HS-5 (cell line): ENCODE measurements at regions not wholly inside any gene's neighbourhood (a gene's known extent, or its start where the extent isn't known, plus 50 kb on each side); places are given as distances from the start of the nearest gene placed in this dataset.

Source experiments
- DNase-seq: peaks from one replicate; pipeline ENCODE4 v3.0.0-alpha.2; 2012; ENCODE audit warnings: low read depth

DNA sequence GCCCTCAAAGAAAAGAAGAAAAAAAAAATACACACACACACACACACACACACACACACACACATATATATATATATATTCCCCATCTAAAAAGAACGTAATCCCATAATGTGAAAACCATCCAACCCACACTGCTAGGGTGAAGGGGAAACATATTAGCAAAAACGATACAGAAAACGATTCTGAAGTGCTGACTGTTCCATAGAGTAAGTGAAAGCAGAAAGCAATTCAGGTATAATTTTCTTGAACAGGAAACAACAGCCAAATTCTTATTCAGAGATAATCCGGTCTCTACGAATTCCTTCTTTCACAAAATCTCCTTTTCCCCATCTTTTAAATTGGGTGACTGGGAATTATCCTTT is 393.5 kb downstream of the NOVA1 start:
- no peak for DNase-seq

DNA sequence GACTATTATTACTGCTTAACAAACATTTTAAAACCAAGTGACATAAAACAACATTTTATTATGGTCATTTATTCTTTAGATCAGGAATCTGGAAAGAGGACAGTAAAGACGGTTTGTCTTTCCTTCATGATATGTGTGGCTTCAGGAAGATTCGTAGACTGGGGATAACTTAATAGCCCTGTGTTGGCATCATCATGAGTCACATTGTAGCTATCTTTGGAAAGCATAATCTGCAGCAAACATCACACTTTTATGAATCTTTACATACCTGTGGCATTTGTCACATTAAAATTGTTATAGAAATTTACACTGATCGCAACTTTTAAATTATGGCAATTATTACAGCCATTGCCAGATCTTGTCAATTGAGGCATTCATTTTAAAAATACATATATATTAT is 397.1 kb downstream of the NOVA1 start:
- DNase-seq, result peak; percentile 60

DNA sequence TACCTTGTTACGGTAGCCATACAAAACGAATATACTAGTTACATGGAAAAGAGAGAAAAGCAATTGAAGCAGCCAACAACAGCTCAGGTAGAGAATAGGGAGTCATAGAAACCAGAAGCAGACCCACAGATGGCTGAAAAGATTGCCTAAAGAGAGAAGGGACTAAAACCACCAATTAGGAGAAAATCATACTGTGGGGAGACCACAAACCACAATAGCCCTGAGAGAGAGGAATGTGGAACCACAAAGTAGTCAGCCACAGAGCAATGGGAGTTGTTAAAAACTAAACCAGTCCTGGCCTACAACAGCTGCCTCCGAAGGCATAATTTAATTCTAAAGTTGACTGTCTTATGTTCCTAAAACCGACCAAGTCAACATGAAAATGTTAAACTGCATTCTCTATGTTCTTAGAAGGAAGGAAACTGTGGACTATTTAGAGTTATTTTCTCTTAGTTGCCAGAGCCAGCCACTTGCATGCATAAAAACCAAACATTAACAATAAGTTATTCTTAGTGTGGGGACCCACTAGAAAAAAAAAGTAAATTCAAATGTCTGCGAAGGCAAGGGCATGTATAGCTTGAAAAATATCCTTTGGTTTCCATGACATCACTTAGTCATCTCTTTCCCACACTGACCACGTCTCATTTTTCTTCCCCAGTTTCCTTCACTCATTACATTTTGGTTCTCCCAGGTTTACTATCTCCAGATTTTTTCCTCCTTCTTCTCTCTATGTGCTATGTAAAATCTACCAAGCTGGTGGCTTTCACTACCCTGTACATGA is 398.1 kb downstream of the NOVA1 start:
- no peak for DNase-seq

DNA sequence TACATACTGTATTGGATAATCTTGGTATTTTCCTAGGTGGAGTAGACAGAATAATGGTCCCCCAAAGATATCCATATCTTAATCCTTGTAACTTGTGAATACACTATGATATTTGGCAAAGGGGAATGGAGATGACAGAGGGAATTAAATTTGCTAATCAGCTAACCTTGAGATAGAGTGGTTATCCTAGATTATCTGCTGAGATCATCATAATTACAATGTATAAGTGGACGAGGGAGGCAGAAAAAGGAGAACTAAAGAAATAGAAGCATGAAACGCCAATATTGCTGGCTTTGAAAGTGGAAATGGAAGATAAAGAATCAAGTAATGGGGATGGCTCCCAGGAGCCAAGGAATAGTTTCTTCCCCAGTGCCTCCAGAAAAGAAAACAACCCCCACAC is 398.7 kb downstream of the NOVA1 start:
- DNase-seq, result no peak

DNA sequence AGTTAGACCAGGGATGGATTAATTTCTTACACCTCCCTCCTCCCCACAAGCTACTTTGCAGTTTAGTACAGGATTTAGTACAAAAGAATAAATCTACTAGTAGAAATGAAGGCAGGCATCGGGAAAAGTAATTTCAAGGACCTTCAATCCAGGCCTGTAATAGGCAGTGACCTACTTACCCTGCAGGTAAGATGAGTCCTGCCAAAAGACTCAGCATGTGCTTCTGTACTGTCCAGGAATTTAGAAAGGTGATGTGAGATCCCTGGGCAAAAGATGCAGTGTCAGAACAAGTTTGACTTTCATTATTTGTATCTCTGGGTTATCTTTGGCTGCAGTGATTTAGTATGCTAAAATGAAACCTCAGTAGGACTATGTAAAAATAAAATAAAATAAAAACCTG is 403.0 kb downstream of the NOVA1 start:
- no peak for DNase-seq

DNA sequence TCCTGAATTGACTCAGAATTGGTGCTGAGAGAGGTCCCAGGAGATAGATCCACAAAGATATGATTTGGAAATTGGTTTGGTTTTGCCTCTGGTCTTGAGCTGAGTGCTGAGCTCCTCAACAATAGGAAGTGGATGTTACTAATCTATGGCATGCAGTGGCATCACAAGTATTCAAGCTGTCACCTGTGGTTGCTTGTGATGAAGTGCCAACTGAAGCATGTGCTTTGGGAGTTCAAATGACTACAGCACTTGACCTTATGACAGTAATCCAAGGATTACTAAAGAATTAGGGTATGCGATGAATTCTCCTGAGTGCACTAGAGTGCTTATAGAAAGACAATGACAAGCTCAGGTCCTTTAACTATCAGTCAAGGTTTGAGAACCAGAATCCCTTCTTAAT is 406.2 kb downstream of the NOVA1 start:
- DNase-seq, result no peak

DNA sequence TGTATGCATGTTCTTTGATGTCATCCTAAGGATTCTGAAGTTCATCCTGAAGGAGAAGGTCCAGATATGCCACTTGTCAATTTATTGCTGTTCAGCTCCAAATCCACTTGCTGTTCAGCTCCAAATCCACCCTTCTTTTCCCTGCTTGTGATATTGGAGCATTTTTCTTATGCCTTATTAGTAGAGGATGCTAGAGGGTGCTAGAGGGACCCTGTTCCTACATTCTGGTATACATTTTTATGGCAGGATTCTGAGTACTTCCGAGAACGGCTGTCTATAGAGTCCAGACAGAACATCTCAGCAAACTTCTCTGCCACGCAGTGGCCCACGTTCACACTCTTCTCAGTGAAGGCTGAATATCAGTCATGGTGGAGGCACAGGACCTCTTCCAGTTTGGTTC is 406.7 kb downstream of the NOVA1 start:
- DNase-seq, result no peak

DNA sequence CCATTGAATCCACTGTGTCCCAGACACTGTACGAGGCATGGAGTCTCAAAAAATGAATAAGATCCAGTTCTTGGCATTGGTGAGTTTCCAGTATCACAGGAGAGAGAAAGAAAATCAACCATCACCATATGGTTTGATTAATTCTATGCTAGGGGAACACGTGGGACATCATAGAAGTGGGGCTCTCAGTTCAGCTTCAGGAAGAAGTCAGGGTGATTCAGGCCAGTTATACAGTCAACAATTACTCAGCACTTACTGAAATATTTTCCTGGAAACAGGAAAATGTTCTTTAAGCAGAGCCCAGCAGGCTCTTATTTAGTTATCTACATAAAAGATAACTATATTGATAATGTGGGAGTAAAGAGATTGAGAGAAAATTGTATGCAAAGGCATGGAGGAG is 407.2 kb downstream of the NOVA1 start:
- no peak for DNase-seq

DNA sequence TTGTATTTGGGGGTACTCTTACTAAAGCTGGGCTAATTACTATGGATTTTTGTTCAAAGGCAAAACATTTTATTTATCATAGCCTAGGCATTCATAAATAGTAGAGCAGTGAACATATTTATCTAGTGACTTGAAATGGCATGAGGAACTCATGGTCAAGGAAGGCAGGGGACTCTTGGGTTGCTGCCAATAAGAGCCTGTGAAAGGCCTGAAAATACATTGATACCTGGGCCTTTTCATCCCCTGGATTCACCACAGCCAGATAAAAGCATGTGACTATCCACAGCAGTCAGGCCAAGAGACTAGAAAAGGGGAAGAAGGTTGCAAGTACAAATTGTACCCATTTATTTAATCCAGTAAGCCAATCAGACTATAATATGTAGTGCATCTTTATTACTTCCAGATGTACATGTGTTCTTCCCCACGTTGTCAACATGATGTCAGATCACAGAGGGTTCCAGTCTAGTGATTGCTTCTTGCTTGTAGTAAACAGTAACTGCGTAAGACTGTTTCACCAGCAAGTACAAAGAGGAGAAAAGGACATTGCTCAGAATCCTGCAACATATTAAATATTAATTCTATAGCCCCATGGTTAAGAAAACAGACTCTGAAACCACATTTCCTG is 409.7 kb downstream of the NOVA1 start:
- no peak for DNase-seq

DNA sequence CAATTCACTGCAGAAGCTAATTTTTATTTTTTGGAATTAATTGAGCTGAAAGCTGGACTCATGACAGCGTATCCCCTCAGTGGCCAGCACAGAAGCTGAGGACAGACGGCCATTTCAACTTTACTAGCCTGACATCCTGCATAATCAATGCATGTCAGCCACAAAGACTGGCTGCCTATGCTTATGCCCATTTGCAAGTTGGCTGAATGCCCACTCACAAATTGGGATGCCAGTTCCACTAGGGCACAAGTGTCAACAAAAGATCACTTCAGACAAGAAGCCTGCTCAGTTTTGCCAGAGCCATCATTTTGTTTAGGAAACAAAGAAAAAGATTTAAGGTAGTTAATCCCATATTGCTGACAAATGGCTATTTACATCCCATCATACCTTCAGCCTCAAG is 417.6 kb downstream of the NOVA1 start:
- no peak for DNase-seq

DNA sequence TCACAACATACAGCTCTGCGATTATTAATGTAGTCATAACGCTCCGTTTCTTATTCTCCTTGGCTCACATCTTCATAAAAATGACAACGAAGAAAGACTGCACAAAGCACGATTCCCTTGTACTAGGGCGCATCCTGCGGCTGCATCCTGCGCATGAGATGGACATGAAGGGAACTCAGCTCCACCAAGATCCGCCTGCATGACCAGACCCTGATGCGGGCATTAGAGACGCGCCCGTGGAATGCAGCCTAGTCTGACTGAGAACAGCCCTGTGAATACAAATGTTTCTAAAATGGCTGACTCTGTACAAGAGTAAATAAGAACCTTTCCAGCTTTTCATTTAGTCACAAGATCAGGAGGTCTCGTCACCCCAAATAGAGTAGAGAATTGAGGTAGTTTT is 422.2 kb downstream of the NOVA1 start:
- no peak for DNase-seq

DNA sequence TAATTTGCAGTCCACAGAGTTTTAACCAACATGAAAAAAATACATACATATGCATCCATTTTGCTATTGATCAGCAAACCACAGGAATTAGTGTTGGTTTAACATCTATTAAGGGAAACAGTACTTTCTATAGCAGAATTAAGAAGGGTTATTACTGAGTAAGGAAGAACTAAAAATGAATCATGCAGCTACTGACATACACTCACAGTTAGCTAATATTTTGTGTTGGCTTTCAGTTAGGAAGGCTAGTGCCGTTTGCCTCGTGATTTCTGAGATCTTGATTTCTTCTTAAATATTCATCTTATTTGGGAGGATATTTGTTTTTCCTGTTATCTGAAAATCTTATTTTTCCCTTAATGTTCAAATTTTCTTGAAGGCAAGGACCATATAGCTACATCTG is 423.4 kb downstream of the NOVA1 start:
- DNase-seq, result no peak

DNA sequence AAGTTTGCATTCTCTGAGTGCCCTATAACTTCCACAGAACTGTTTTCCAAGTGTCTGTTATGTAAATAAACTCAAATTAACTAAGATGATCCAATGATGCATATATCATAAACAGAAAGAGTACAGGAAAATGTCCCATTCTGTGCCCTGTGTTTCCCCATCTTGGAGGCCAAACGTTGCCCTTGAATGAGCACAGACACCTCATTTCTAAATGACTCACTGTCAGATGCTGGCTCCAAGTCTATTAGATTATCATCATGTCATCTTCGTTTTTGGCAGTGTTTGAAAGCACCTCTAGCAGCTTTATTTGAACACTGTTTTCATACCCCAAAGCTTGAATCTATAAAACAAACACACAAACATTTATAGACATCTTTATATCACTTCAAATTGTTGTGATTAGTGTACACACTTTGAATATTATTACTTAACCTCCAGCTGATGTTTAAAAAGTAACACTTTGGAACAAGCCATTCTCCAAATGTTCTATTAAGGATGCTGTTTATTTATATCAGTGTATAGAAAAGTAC is 424.2 kb downstream of the NOVA1 start:
- no peak for DNase-seq

DNA sequence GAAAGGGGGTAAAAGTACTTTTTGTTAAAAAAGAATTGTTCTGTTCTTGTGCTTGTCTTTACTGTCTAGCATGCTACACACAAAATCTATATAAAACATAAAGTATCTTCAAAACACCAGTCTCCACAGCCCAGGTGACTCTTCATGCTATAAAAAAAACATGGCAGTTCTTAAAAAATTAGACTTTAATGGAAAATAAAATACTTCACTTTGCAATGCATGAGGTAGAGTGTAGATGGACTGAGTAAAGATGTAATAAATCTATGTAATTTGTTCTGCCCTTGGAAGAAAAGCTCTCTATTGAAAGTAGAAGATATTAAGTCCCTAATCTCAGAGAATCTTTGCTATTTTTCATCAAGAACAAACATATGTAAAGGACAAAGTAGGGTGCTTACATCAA is 425.4 kb downstream of the NOVA1 start:
- no peak for DNase-seq

DNA sequence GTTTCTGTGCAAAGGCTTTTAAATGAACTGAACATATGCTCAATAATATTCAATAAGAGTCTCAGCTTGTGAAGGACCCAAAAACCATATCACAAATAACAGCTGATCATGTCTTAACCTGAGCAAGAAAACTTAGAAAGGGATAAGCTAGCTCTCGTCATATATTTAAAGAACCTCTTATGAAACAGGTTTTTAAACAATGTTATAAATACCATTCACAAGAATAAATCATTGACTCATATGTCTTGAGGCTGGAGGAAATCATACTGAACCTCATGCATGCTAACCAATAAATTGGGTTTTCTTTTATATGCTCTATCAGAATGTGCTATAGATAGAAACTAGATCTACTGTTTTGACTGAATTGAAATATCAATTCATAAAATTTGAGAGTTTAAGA is 426.9 kb downstream of the NOVA1 start:
- DNase-seq, result no peak

DNA sequence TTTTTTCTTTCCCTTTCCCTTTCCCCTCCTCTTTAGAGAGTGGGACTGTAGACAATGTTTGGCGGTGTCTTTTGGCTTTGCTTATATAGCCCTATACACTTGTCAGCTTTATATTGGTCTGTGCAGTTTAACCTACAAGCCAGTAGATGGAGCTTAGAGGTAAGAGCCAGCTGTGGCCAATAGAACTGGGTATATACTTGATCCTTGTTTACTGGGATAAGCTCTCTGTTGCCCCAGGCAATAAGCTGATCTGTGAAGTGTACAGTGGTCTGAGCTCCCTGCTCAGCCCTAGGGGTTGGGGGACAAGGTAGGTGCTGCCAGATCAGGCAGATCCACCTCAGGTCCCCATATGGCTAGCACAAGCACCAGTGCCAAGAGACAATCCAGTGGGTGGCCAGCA is 434.1 kb downstream of the NOVA1 start:
- DNase-seq, result no peak

DNA sequence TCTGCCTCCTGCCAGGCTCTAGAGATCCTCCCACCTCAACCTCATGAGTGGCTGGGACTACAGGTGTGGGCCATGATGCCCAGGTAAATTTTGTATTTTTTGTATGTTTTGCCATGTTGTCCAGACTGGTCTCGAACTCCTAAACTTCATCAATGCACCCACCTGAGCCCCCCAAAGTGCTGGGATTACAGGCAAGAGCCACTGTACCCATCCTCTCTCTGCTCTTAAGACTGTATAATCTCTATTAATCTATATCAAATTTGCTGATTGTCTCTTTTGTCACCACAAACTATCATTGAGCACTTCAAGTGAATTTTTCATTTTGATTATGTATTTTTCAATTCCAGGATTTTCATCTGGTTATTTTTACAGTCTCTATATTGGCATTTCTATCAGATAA is 440.3 kb downstream of the NOVA1 start:
- no peak for DNase-seq

DNA sequence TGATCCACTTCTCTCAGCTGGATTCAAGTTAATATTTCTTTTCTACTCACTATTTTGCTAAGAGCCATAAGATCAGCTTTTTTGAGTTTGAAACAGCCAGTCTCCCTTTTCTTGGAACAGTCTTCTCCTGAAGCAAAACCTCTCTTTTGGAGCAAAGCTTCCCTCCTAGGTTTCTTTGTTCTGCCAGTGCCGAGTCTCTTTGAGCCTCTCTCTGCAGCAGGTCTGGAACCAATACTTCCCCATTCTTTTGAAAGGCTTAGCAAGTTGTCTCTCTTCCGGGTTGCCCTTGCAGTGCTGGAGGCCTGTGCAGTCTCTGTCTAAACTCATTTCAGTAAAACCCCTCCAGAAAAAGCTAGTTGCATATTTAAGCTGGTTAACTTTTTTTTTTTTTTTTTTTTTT is 454.8 kb downstream of the NOVA1 start:
- no peak for DNase-seq

DNA sequence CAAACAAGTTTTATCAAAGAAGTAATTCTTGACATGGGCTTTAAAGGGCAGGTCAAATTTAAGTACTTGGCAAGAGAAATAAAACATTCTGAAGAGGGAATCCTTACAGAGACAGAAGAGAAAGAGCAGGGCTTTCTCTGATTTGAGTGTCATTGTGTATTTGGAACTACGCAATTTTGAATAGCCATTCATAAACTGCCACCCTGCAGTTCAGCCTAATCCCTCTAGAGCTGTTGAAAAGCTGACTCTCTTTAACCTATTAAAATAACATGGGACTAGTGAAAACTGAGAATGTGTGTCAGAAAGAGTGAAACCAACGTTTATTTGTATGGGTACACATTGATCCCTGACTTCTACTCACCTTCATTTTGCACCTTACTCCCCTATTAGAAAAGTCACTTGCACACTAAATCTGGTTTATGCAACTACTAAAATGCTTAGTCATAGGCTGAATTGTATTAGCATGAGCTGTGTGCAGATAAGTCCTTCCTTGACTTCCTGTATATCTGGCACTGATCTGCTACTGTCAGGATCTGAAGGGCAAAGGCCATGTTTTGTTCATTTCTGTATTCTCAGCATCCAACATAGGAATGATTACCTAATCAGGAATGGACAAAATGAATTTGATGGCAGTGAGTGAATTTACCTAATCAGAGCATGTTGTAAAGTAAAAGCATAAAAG is 458.9 kb downstream of the NOVA1 start:
- peak; percentile 15 for DNase-seq

DNA sequence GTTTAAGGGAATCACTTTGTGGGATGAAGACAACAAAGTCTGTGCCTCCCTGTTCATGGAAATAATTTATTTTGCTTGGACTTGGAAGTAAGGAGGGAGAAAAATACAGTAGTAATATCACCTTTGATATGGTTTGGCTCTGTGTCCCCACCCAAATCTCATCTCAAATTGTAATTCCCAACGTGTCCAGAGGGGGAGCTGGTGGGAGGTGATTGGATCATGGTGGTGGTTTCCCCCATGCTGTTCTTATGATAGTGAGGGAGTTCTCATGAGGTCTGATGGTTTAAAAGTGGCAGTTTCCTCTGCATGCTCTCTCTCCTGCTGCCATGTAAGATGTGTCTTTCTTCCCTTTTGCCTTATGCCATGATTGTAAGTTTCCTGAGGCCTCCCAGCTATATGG is 460.7 kb downstream of the NOVA1 start:
- DNase-seq, result no peak

DNA sequence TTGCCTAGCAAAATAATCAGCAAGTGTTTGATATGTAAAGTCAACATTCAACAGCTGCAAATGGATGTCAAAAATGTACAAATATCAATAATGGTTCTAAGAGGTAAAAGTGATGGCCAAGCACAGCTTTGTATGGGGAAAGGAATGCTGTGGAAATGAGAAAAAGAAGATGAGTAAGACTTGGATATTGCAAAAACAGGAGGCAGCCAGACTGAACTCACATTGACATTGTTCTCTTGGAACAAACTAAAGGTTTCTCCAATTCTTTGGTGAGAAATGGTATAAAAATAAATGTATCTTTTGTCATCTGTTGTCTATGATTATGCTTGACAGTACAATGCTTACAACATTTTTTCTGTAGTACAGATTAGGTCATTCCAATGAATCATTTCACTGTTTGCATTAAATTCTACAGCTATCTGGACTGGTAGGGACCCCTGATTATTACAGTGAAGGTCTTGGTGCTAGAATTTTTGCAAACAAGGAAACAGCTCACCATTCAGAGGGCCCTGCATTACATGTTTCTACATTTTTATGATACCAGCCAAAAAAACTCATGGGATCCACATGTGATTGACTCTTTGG is 465.7 kb downstream of the NOVA1 start:
- no peak for DNase-seq

DNA sequence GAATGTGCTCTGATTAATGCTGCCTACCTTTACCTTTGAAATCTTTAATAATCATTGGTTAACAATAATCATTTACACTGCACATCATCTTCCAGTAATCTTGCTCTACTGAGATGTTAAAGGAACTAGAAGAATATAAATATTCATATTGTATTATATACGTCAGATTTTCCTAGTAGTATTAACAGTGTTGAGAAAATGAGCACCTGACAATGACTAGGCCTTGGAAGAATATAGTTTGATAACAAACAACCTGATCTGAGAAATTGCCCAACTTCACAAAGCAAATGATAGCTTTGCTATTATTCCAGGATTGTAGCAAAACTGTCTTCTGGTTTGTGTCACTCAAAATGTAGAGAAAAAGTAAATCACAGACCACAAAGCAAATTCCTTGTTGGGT is 467.1 kb downstream of the NOVA1 start:
- no peak for DNase-seq
